Fibroblast of pulmonary artery (primary cell): ENCODE measurements at regions not wholly inside any gene's neighbourhood (a gene's known extent, or its start where the extent isn't known, plus 50 kb on each side); places are given as distances from the start of the nearest gene placed in this dataset.

Experiments used
- DNase-seq: peaks from one replicate; pipeline ENCODE4 v3.0.0-alpha.2; 2010; ENCODE audit warnings: low read depth
- H3K4me3 ChIP-seq: replicated peaks from 2 replicates; pipeline ENCODE4 v1.5.1; 2011; ENCODE audit warnings: low read depth, mild to moderate bottlenecking, control low read depth, low read length, moderate library complexity
- CTCF ChIP-seq: IDR thresholded peaks from 2 replicates; pipeline ENCODE4 v1.5.1; 2011; ENCODE audit warnings: mild to moderate bottlenecking, control low read depth, low read length, inconsistent platforms; ENCODE audit errors: missing control alignments

- H3K4me3 ChIP-seq: no peak overlapping the region
- DNase-seq: no peak
- TF ChIP-seq CTCF: no peak
These were observed 778.3 kb downstream of the PRELID2 start for GRCh38 chr5:145056800-145057199.

GRCh38 chr5:145050181-145050580 lies 785.0 kb downstream of the PRELID2 start:
- DNase-seq: no peak
- H3K4me3 ChIP-seq: no peak overlapping the region
- no peak for TF ChIP-seq CTCF

- TF ChIP-seq CTCF: no peak
- no peak for DNase-seq
- no peak overlapping the region for H3K4me3 ChIP-seq
These were observed 790.2 kb downstream of the PRELID2 start for GRCh38 chr5:145044970-145045369.

GRCh38 chr5:145028626-145029025 lies 806.5 kb downstream of the PRELID2 start:
- no peak for TF ChIP-seq CTCF
- no peak overlapping the region for H3K4me3 ChIP-seq
- no peak for DNase-seq

- no peak for DNase-seq
- no peak for TF ChIP-seq CTCF
- H3K4me3 ChIP-seq: no peak overlapping the region
These were observed 807.9 kb downstream of the PRELID2 start for GRCh38 chr5:145027286-145027685.

GRCh38 chr5:145025775-145026174 lies 809.4 kb downstream of the PRELID2 start:
- no peak for DNase-seq
- H3K4me3 ChIP-seq: no peak overlapping the region
- TF ChIP-seq CTCF: no peak

GRCh38 chr5:145015146-145015545 lies 820.0 kb downstream of the PRELID2 start:
- TF ChIP-seq CTCF: no peak
- no peak overlapping the region for H3K4me3 ChIP-seq
- no peak for DNase-seq
